ENCODE measurements at regions not wholly inside any gene's neighbourhood (a gene's known extent, or its start where the extent isn't known, plus 50 kb on each side); places are given as distances from the start of the nearest gene placed in this dataset.

DNA sequence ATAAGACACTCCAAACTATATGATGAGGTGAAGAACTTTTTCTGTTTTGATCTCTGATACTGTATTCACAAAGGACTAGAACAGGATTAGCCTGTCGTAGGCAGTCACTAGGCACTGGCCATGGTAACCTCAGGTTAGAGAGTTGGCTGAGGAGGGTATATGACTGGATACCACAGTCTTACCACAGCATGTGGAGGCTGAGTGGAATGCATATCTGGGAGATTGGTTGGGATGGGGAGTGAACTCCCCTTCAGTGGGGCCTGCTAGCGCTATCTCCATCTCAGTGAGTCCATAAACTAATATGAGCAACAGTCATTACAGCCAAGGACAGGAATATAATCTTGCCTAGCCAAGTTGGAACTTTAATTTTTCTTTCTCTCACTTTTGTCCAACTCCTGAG, 339.1 kb downstream of the SPATA31D1 start:
- TF ChIP-seq TAF1 (IDR thresholded peaks at IDR 0.05; ENCODE audit: borderline replicate concordance, insufficient read depth, low read length) = no peak
- TF ChIP-seq, protein P1, sequence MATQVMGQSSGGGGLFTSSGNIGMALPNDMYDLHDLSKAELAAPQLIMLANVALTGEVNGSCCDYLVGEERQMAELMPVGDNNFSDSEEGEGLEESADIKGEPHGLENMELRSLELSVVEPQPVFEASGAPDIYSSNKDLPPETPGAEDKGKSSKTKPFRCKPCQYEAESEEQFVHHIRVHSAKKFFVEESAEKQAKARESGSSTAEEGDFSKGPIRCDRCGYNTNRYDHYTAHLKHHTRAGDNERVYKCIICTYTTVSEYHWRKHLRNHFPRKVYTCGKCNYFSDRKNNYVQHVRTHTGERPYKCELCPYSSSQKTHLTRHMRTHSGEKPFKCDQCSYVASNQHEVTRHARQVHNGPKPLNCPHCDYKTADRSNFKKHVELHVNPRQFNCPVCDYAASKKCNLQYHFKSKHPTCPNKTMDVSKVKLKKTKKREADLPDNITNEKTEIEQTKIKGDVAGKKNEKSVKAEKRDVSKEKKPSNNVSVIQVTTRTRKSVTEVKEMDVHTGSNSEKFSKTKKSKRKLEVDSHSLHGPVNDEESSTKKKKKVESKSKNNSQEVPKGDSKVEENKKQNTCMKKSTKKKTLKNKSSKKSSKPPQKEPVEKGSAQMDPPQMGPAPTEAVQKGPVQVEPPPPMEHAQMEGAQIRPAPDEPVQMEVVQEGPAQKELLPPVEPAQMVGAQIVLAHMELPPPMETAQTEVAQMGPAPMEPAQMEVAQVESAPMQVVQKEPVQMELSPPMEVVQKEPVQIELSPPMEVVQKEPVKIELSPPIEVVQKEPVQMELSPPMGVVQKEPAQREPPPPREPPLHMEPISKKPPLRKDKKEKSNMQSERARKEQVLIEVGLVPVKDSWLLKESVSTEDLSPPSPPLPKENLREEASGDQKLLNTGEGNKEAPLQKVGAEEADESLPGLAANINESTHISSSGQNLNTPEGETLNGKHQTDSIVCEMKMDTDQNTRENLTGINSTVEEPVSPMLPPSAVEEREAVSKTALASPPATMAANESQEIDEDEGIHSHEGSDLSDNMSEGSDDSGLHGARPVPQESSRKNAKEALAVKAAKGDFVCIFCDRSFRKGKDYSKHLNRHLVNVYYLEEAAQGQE (IDR thresholded peaks at IDR 0.05; ENCODE audit: insufficient read depth in 1 of 2, low read depth in 2 of 2, low read length in 2 of 2) = no peak
- TF ChIP-seq POLR2AphosphoS5 (IDR thresholded peaks at IDR 0.05; ENCODE audit: low read depth, low read length) = no peak
- TF ChIP-seq FOXP2 (optimal IDR thresholded peaks at IDR 0.05; ENCODE audit: borderline replicate concordance, extremely low read depth, extremely low read length, insufficient read depth) = no peak
- no peak for TF ChIP-seq SIN3A (IDR thresholded peaks at IDR 0.05; ENCODE audit: borderline replicate concordance, insufficient read depth, low read length)

Measured in PFSK-1 (cell line).